NCI-H510A treated with DMSO at 0.1 percent for 48 hours (cell line): ENCODE measurements at regions not wholly inside any gene's neighbourhood (a gene's known extent, or its start where the extent isn't known, plus 50 kb on each side); places are given as distances from the start of the nearest gene placed in this dataset.
A peak's percentile ranks its signal among the peaks of the same experiment; 100 is the strongest.
"Not testable (repeated sequence)": the region's sequence is repeated elsewhere in the genome, so short reads cannot be mapped to it uniquely, and the experiment has no call there.

Experiments used
- DNase-seq: peaks from one replicate; lab custom pipeline; 2025; lab: John Stamatoyannopoulos, UW

GRCh38 chr3:116512281-116512680 is 67.0 kb upstream of the LSAMP start:
- DNase-seq, result no peak

- no peak for DNase-seq
These were observed 67.6 kb upstream of the LSAMP start for GRCh38 chr3:116512931-116513330.

GRCh38 chr3:116515973-116516372 is 70.7 kb upstream of the LSAMP start:
- no peak for DNase-seq

- DNase-seq, result peak; percentile 1
These were observed 72.0 kb upstream of the LSAMP start for GRCh38 chr3:116517308-116517707.

GRCh38 chr3:116519101-116519500 is 73.8 kb upstream of the LSAMP start:
- DNase-seq, result not testable (repeated sequence)

GRCh38 chr3:116519823-116520222 is 74.5 kb upstream of the LSAMP start:
- DNase-seq, result not testable (repeated sequence)

- DNase-seq, result no peak
These were observed 79.3 kb upstream of the LSAMP start for GRCh38 chr3:116524453-116525210.

- DNase-seq, result no peak
These were observed 107.0 kb upstream of the LSAMP start for GRCh38 chr3:116552246-116552645.

GRCh38 chr3:116553355-116553754 is 108.1 kb upstream of the LSAMP start:
- DNase-seq, result no peak

- DNase-seq, result no peak
These were observed 116.2 kb upstream of the LSAMP start for GRCh38 chr3:116561529-116561928.

GRCh38 chr3:116563351-116563750 is 118.1 kb upstream of the LSAMP start:
- DNase-seq, result peak; percentile 30

GRCh38 chr3:116566478-116566960 is 121.2 kb upstream of the LSAMP start:
- no peak for DNase-seq

GRCh38 chr3:116569611-116570010 is 124.3 kb upstream of the LSAMP start:
- DNase-seq, result no peak

GRCh38 chr3:116579840-116580239 is 129.7 kb upstream of the TUSC7 start:
- no peak for DNase-seq

GRCh38 chr3:116586285-116586944 is 123.2 kb upstream of the TUSC7 start:
- DNase-seq, result no peak

GRCh38 chr3:116591236-116591635 is 118.3 kb upstream of the TUSC7 start:
- no peak for DNase-seq

- no peak for DNase-seq
These were observed 108.4 kb upstream of the TUSC7 start for GRCh38 chr3:116601206-116601605.

GRCh38 chr3:116607205-116607604 is 102.4 kb upstream of the TUSC7 start:
- no peak for DNase-seq

- no peak for DNase-seq
These were observed 99.5 kb upstream of the TUSC7 start for GRCh38 chr3:116610124-116610523.

GRCh38 chr3:116614795-116615362 is 94.7 kb upstream of the TUSC7 start:
- DNase-seq, result no peak

- DNase-seq, result no peak
These were observed 91.4 kb upstream of the TUSC7 start for GRCh38 chr3:116618138-116618537.

GRCh38 chr3:116618930-116619329 is 90.6 kb upstream of the TUSC7 start:
- no peak for DNase-seq

- DNase-seq, result no peak
These were observed 79.1 kb upstream of the TUSC7 start for GRCh38 chr3:116630494-116630893.
